GM12878 (cell line): ENCODE measurements at regions not wholly inside any gene's neighbourhood (a gene's known extent, or its start where the extent isn't known, plus 50 kb on each side); places are given as distances from the start of the nearest gene placed in this dataset.

Experiments used
- ATAC-seq: fragments of 200-7000 bp; cut with Tn5 transposase; 3 replicates; pipeline ENCODE4 v1.9.1; 2020; ENCODE audit warnings: mild to moderate bottlenecking, moderate library complexity
- BruUV-seq: library from RNA; stranded (reverse); fragments of 400-500 nt; replicated peaks from 2 replicates; lab custom pipeline; 2021; lab: Mats Ljungman, UMichigan
- CTCF ChIA-PET: fragments of 300-600 bp; sonication (Branson Sonifier 250); formaldehyde crosslinking; extraction: SDS; loops from one replicate; lab custom pipeline; 2021; ENCODE audit warnings: inconsistent platforms; lab: Yijun Ruan, JAX
- POLR2A ChIA-PET: fragments of 350-600 bp; formaldehyde crosslinking; extraction: SDS; loops from one replicate; lab custom pipeline; 2021; ENCODE audit warnings: inconsistent platforms; lab: Charles Lee
- RAD21 ChIA-PET: fragments of 300-600 bp; sonication (Branson Sonifier 250); formaldehyde crosslinking; loops from one replicate; lab custom pipeline; 2023; ENCODE audit warnings: antibody characterized with exemption; ENCODE audit not compliant: unreplicated experiment; lab: Charles Lee
- SMC1A ChIA-PET: fragments of 300-600 bp; sonication (Branson Sonifier 250); formaldehyde crosslinking; loops from one replicate; lab custom pipeline; 2023; ENCODE audit not compliant: unreplicated experiment, uncharacterized antibody; lab: Charles Lee
- DNase-seq: peaks from one replicate; pipeline ENCODE4 v3.0.0-alpha.2; 2011; ENCODE audit warnings: low read depth, low spot score
- FAIRE-seq: peaks from 3 replicates; lab custom pipeline; 2011; peaks lifted over from hg19 to GRCh38; lab: Jason Lieb, UNC
- H2AFZ ChIP-seq: 2 replicates; pipeline ENCODE4 v1.6.0; 2011; ENCODE audit warnings: low read depth, low read length, control low read depth; ENCODE audit not compliant: control insufficient read depth
- H3K27ac ChIP-seq: 2 replicates; pipeline ENCODE4 v1.5.1; 2011; ENCODE audit warnings: control low read depth; ENCODE audit not compliant: control insufficient read depth, insufficient read depth
- H3K27me3 ChIP-seq, 2 experiments: replicated peaks in 1 of 2; 2 replicates each; pipeline versions ENCODE4 v1.6.0 to v1.6.1; 2011; ENCODE audit warnings: low read length in 1 of 2; ENCODE audit not compliant: control insufficient read depth in 2 of 2, insufficient read depth in 2 of 2
- H3K36me3 ChIP-seq, 2 experiments: 2 replicates each; pipeline ENCODE4 v1.5.1; 2011; ENCODE audit warnings: low read length in 1 of 2; ENCODE audit not compliant: control insufficient read depth in 2 of 2, insufficient read depth in 2 of 2
- H3K4me1 ChIP-seq: 2 replicates; pipeline ENCODE4 v1.6.1; 2011; ENCODE audit warnings: mild to moderate bottlenecking, low read length, moderate library complexity, mixed read lengths; ENCODE audit not compliant: control insufficient read depth, insufficient read depth
- H3K4me2 ChIP-seq: 2 replicates; pipeline ENCODE4 v1.6.0; 2011; ENCODE audit warnings: control low read depth; ENCODE audit not compliant: control insufficient read depth, insufficient read depth
- H3K4me3 ChIP-seq: fragments of 200-600 bp; sonication (generic); 2 replicates; pipeline ENCODE4 v1.5.1; 2016
- H3K79me2 ChIP-seq: 2 replicates; pipeline ENCODE4 v1.6.0; 2011; ENCODE audit warnings: low read length; ENCODE audit not compliant: control insufficient read depth, insufficient read depth
- H3K9ac ChIP-seq: 2 replicates; pipeline ENCODE4 v1.8.0; 2011; ENCODE audit warnings: low read length, control low read depth, mixed read lengths; ENCODE audit not compliant: control insufficient read depth, insufficient read depth
- H3K9me3 ChIP-seq: replicated peaks from 3 replicates; pipeline ENCODE4 v1.5.1; 2011; ENCODE audit warnings: mild to moderate bottlenecking, low read length; ENCODE audit not compliant: control insufficient read depth, insufficient read depth
- H4K20me1 ChIP-seq: 2 replicates; pipeline ENCODE4 v1.6.0; 2011; ENCODE audit not compliant: control insufficient read depth, insufficient read depth
- ATF3 ChIP-seq: IDR thresholded peaks from 2 replicates; pipeline ENCODE4 v1.6.1; 2011; ENCODE audit warnings: low read depth, mild to moderate bottlenecking, low read length, moderate library complexity, borderline replicate concordance; ENCODE audit errors: extremely low read depth
- BHLHE40 ChIP-seq, 2 experiments: fragments of 450-650 bp in 1 of 2; IDR thresholded peaks; 2 replicates each; pipeline ENCODE4 v1.6.1; 2011 to 2017; ENCODE audit warnings: low read depth in 2 of 2, borderline replicate concordance in 1 of 2, improper control_type of control experiment in 1 of 2, low read length in 1 of 2, mild to moderate bottlenecking in 1 of 2
- EZH2 ChIP-seq: IDR thresholded peaks from 2 replicates; pipeline ENCODE4 v1.6.1; 2012; ENCODE audit warnings: low read depth, mild to moderate bottlenecking, control low read depth, inconsistent platforms, low read length, borderline replicate concordance; ENCODE audit not compliant: control insufficient read depth
- FOXK2 ChIP-seq: fragments of 450-650 bp; IDR thresholded peaks from 2 replicates; pipeline ENCODE4 v1.6.1; 2017; ENCODE audit warnings: mild to moderate bottlenecking, moderate library complexity
- IRF4 ChIP-seq: IDR thresholded peaks from 2 replicates; pipeline ENCODE4 v1.6.1; 2011; ENCODE audit warnings: low read depth, low read length
- MEF2A ChIP-seq: IDR thresholded peaks from 2 replicates; pipeline ENCODE4 v1.6.1; 2011; ENCODE audit warnings: low read depth, mild to moderate bottlenecking, low read length, moderate library complexity; ENCODE audit not compliant: insufficient read depth
- NBN ChIP-seq: fragments of 450-650 bp; IDR thresholded peaks from 2 replicates; pipeline ENCODE4 v1.6.1; 2016
- NFYB ChIP-seq: IDR thresholded peaks from 2 replicates; pipeline ENCODE4 v1.6.1; 2011; ENCODE audit warnings: low read depth, mild to moderate bottlenecking, low read length, improper control_type of control experiment, moderate library complexity; ENCODE audit not compliant: insufficient read depth
- POU2F2 ChIP-seq: IDR thresholded peaks from 3 replicates; pipeline ENCODE4 v1.6.1; 2011; ENCODE audit warnings: low read depth, mild to moderate bottlenecking, low read length, borderline replicate concordance
- RCOR1 ChIP-seq: conservative IDR thresholded peaks from 2 replicates; pipeline ENCODE4 v1.6.1; 2012; ENCODE audit warnings: low read depth, low read length, improper control_type of control experiment
- RFX5 ChIP-seq: IDR thresholded peaks from 2 replicates; pipeline ENCODE4 v1.6.1; 2011; ENCODE audit warnings: low read depth, low read length, improper control_type of control experiment
- SIN3A ChIP-seq: IDR thresholded peaks from 2 replicates; pipeline ENCODE4 v1.6.1; 2012; ENCODE audit warnings: low read depth, low read length, improper control_type of control experiment
- SMAD5 ChIP-seq: IDR thresholded peaks from 2 replicates; pipeline ENCODE4 v1.6.1; 2016; ENCODE audit warnings: antibody characterized with exemption, low read depth
- SMC3 ChIP-seq: IDR thresholded peaks from 2 replicates; pipeline ENCODE4 v1.6.1; 2011; ENCODE audit warnings: low read length, improper control_type of control experiment, borderline replicate concordance
- STAT1 ChIP-seq: fragments of 450-650 bp; conservative IDR thresholded peaks from 2 replicates; pipeline ENCODE4 v1.6.1; 2014; ENCODE audit warnings: antibody characterized with exemption, mild to moderate bottlenecking
- TAF1 ChIP-seq: IDR thresholded peaks from 2 replicates; pipeline ENCODE4 v1.6.1; 2011; ENCODE audit warnings: mild to moderate bottlenecking, low read depth, low read length, borderline replicate concordance
- ZBTB33 ChIP-seq: fragments of 450-650 bp; IDR thresholded peaks from 2 replicates; pipeline ENCODE4 v1.6.1; 2017; ENCODE audit warnings: mild to moderate bottlenecking
- ZNF592 ChIP-seq: fragments of 450-650 bp; IDR thresholded peaks from 2 replicates; pipeline ENCODE4 v1.6.1; 2017; ENCODE audit warnings: mild to moderate bottlenecking, moderate library complexity
- WGBS: methylation state at CpG from one replicate; pipeline ENCODE4 v1.1.6; 2016; ENCODE audit warnings: low lambda C conversion rate; ENCODE audit not compliant: insufficient replicate concordance, insufficient coverage; ENCODE audit errors: missing lambda C conversion rate; 5-methylcytosine and 5-hydroxymethylcytosine counted together
- in situ Hi-C: fragments of 300-500 bp; cut with MboI; formaldehyde crosslinking; loops from 9 replicates; pipeline ENCODE4 v1.14.3; 2018; ENCODE audit warnings: mixed read lengths
- intact Hi-C: fragments of 100-400 bp; cut with micrococcal nuclease; formaldehyde crosslinking; loops from one replicate; pipeline ENCODE4 v1.14.2; 2022; ENCODE audit not compliant: unreplicated experiment

- no peak for TF ChIP-seq BHLHE40 (IDR thresholded peaks at IDR 0.05; ENCODE audit: borderline replicate concordance in 1 of 2, low read depth in 2 of 2, low read length in 1 of 2)
- TF ChIP-seq EZH2, result no peak
Observed at GRCh38 chr12:89029961-89030360, 322.3 kb downstream of the DUSP6 start (continued).

GRCh38 chr12:89024580-89024979 is 327.7 kb downstream of the DUSP6 start:
- H3K9me3 ChIP-seq, result no peaks in the 10 kb centered on the region
- no TSS peak for BruUV-seq
- no peak overlapping the region for H3K4me2 ChIP-seq
- H3K27me3 ChIP-seq, result no peaks in the 10 kb centered on the region; a peak in 1 of 4 replicates
- ChIA-PET POLR2A (no interaction called here), CTCF (interaction anchor here (0.6 to 0.9 kb wide), 2 partner anchors 438 to 515 kb away, joined by 3 read pairs; no protein-coding TSS in a partner anchor), SMC1A (interaction anchor here (0.8 to 1.5 kb wide), 2 partner anchors 12 to 443 kb away, joined by 3 to 4 read pairs; no protein-coding TSS in a partner anchor), RAD21 (no interaction called here)
- H3K79me2 ChIP-seq, result no peaks in the 10 kb centered on the region
- intact Hi-C loops (no loop called here), in situ Hi-C loops (no loop called here)
- DNase-seq, result no peak
- H2AFZ ChIP-seq, result no peak overlapping the region
- H3K4me3 ChIP-seq, result no peak overlapping the region
- no peak overlapping the region for H3K27ac ChIP-seq
- no peak overlapping the region for H3K9ac ChIP-seq
- 20% methylated on average over 4 of the region's 4 CpGs for WGBS
- H3K36me3 ChIP-seq, result no peaks in the 10 kb centered on the region
- H4K20me1 ChIP-seq, result no peaks in the 10 kb centered on the region
- no peak for TF ChIP-seq ATF3
- no peak for TF ChIP-seq SMAD5
- no peak for TF ChIP-seq ZNF592
- TF ChIP-seq RFX5, result no peak
- no peak for TF ChIP-seq IRF4
- TF ChIP-seq SMC3, result no peak
- no peak for TF ChIP-seq FOXK2
- TF ChIP-seq TAF1, result no peak
- TF ChIP-seq SIN3A, result no peak
- TF ChIP-seq NFYB, result no peak
- TF ChIP-seq RCOR1, result no peak
- no peak for TF ChIP-seq ZBTB33
- TF ChIP-seq MEF2A, result no peak
- TF ChIP-seq NBN, result no peak
- TF ChIP-seq STAT1, result no peak
- no peak for TF ChIP-seq POU2F2
- no peak for ATAC-seq
- no peak for FAIRE-seq
- no peaks in the 10 kb centered on the region for H3K4me1 ChIP-seq
